ENCODE measurements at regions not wholly inside any gene's neighbourhood (a gene's known extent, or its start where the extent isn't known, plus 50 kb on each side); places are given as distances from the start of the nearest gene placed in this dataset.

DNA sequence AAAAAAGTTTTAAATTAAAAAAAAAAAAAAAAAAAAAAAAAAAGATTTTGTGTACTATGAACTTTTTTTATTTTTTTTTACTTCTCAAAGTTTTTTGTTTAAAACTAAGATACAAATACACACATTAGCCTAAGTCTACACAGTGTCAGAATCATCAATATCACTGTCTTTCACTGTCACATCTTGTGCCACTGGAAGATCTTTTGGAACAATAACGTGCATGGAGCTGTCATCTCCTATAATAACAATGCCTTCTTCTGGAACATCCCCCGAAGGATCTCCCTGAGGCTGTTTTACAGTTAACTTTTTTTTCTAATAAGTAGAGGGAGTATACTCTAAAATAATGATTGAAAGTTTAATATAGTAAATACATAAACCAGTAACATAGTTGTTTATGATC is 295.7 kb downstream of the KCNJ2 start:
- H2BK12ac ChIP-seq (ENCODE audit: low read length): no peak overlapping the region
- no peaks in the 10 kb centered on the region for H3K9me3 ChIP-seq (ENCODE audit: insufficient read depth, low read depth, low read length)
- DNase-seq: no peak
- H2BK5ac ChIP-seq (ENCODE audit: low read depth, low read length, poor library complexity): no peak overlapping the region
- H3K79me2 ChIP-seq (ENCODE audit: control insufficient read depth, insufficient read depth, low read length, poor library complexity): no peaks in the 10 kb centered on the region
- no peak overlapping the region for H3K14ac ChIP-seq (ENCODE audit: low read length)
- no peak overlapping the region for H4K8ac ChIP-seq (ENCODE audit: low read depth, low read length)
- no peak overlapping the region for H3K9ac ChIP-seq (ENCODE audit: low read length)
- no peaks in the 10 kb centered on the region for H3K79me1 ChIP-seq (ENCODE audit: low read length)
- H2AK5ac ChIP-seq (ENCODE audit: low read length): no peak overlapping the region
- H3K4me1 ChIP-seq (ENCODE audit: control insufficient read depth in 1 of 2, insufficient read depth in 2 of 2, low read length in 2 of 2): no peaks in the 10 kb centered on the region
- no peak overlapping the region for H4K91ac ChIP-seq (ENCODE audit: low read depth, low read length)
- H3K36me3 ChIP-seq (ENCODE audit: control insufficient read depth in 1 of 2, insufficient read depth in 2 of 2, low read length in 2 of 2): no peaks in the 10 kb centered on the region
- no peaks in the 10 kb centered on the region for H3K27me3 ChIP-seq (ENCODE audit: insufficient read depth, low read length)
- no peak overlapping the region for H3K27ac ChIP-seq (ENCODE audit: low read depth, low read length)
- H2AFZ ChIP-seq (ENCODE audit: insufficient read depth, low read length, poor library complexity): no peak overlapping the region
- no peak overlapping the region for H4K12ac ChIP-seq (ENCODE audit: low read depth, low read length)
- WGBS (ENCODE audit: extremely low coverage, insufficient coverage, insufficient read length): no CpG with 5 or more reads among the region's 2 CpGs
- H3K4me3 ChIP-seq (ENCODE audit: low read depth, low read length): no peak overlapping the region
- no peak overlapping the region for H3K18ac ChIP-seq (ENCODE audit: low read length)
- H3K4ac ChIP-seq (ENCODE audit: low read depth, low read length): no peak overlapping the region
- H3K23ac ChIP-seq (ENCODE audit: low read length): no peak overlapping the region
- no peak overlapping the region for H3K4me2 ChIP-seq (ENCODE audit: low read length)
- H2BK120ac ChIP-seq (ENCODE audit: insufficient read depth, low read length, poor library complexity): no peak overlapping the region

DNA sequence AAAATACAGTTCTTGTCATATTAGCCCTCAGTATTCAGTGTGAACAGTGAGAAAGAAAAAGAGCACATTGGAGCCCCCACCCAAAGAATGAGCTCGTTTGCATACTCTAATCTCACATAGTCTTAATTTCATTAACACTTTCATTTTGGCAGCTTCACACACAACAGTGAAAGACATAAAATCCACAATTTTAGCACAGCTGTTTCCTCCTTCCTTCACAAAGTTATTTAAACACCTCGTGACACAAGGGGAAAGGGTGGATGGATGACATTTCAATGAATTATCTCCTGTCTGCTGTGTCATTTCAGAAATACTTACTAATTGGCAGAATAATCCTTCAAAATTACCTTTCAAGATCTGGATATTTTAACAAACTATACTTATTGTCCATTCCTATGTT is 299.3 kb downstream of the KCNJ2 start:
- WGBS (ENCODE audit: extremely low coverage, insufficient coverage, insufficient read length): no CpG with 5 or more reads among the region's 2 CpGs
- Histone ChIP-seq H3K79me1 (ENCODE audit: low read length) (no peaks in the 10 kb centered on the region), H2AK5ac (ENCODE audit: low read length) (no peak overlapping the region), H3K9me3 (ENCODE audit: insufficient read depth, low read depth, low read length) (no peaks in the 10 kb centered on the region), H3K27ac (ENCODE audit: low read depth, low read length) (no peak overlapping the region), H2BK5ac (ENCODE audit: low read depth, low read length, poor library complexity) (no peak overlapping the region), H3K36me3 (ENCODE audit: control insufficient read depth in 1 of 2, insufficient read depth in 2 of 2, low read length in 2 of 2) (no peaks in the 10 kb centered on the region), H3K4ac (ENCODE audit: low read depth, low read length) (no peak overlapping the region), H3K14ac (ENCODE audit: low read length) (no peak overlapping the region), H3K4me1 (ENCODE audit: control insufficient read depth in 1 of 2, insufficient read depth in 2 of 2, low read length in 2 of 2) (no peaks in the 10 kb centered on the region), H2BK120ac (ENCODE audit: insufficient read depth, low read length, poor library complexity) (no peak overlapping the region), H4K8ac (ENCODE audit: low read depth, low read length) (no peak overlapping the region), H4K12ac (ENCODE audit: low read depth, low read length) (no peak overlapping the region), H3K18ac (ENCODE audit: low read length) (no peak overlapping the region), H4K91ac (ENCODE audit: low read depth, low read length) (no peak overlapping the region), H2AFZ (ENCODE audit: insufficient read depth, low read length, poor library complexity) (no peak overlapping the region), H3K23ac (ENCODE audit: low read length) (no peak overlapping the region), H3K4me3 (ENCODE audit: low read depth, low read length) (no peak overlapping the region), H3K27me3 (ENCODE audit: insufficient read depth, low read length) (no peaks in the 10 kb centered on the region), H2BK12ac (ENCODE audit: low read length) (no peak overlapping the region), H3K4me2 (ENCODE audit: low read length) (no peak overlapping the region), H3K9ac (ENCODE audit: low read length) (no peak overlapping the region), H3K79me2 (ENCODE audit: control insufficient read depth, insufficient read depth, low read length, poor library complexity) (no peaks in the 10 kb centered on the region)
- no peak for DNase-seq

DNA sequence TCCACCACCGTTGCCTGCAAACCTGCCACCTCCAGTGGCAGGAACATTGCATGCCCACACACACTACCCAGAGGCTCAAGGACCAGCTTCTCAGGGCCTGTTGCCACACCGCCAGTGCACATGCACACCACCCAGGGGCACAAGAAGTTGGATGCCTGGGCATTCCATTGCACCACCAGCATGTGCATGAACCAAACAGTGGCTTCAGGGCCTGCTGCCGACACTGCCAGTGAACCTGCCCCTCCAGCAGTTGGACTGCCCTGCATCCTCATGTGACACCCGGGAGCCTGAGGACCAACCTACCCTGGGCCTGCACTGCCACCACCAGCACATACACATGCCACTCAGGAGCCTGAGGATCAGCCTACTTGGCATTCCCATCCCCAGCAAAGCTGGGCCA is 303.7 kb downstream of the KCNJ2 start:
- H3K36me3 ChIP-seq (ENCODE audit: control insufficient read depth in 1 of 2, insufficient read depth in 2 of 2, low read length in 2 of 2): no peaks in the 10 kb centered on the region
- H3K79me2 ChIP-seq (ENCODE audit: control insufficient read depth, insufficient read depth, low read length, poor library complexity): no peaks in the 10 kb centered on the region
- H2BK12ac ChIP-seq (ENCODE audit: low read length): no peak overlapping the region
- H4K12ac ChIP-seq (ENCODE audit: low read depth, low read length): no peak overlapping the region
- H3K4me3 ChIP-seq (ENCODE audit: low read depth, low read length): peak overlapping the region; percentile 16
- no peak overlapping the region for H3K23ac ChIP-seq (ENCODE audit: low read length)
- H3K4me1 ChIP-seq (ENCODE audit: control insufficient read depth in 1 of 2, insufficient read depth in 2 of 2, low read length in 2 of 2): no peaks in the 10 kb centered on the region
- no peak overlapping the region for H2AK5ac ChIP-seq (ENCODE audit: low read length)
- no peaks in the 10 kb centered on the region for H3K9me3 ChIP-seq (ENCODE audit: insufficient read depth, low read depth, low read length)
- no peak for DNase-seq
- no peak overlapping the region for H2BK5ac ChIP-seq (ENCODE audit: low read depth, low read length, poor library complexity)
- no peak overlapping the region for H3K9ac ChIP-seq (ENCODE audit: low read length)
- no peak overlapping the region for H3K14ac ChIP-seq (ENCODE audit: low read length)
- no peak overlapping the region for H2BK120ac ChIP-seq (ENCODE audit: insufficient read depth, low read length, poor library complexity)
- H3K27me3 ChIP-seq (ENCODE audit: insufficient read depth, low read length): no peaks in the 10 kb centered on the region
- no peak overlapping the region for H2AFZ ChIP-seq (ENCODE audit: insufficient read depth, low read length, poor library complexity)
- no peak overlapping the region for H3K4me2 ChIP-seq (ENCODE audit: low read length)
- no CpG with 5 or more reads among the region's 4 CpGs for WGBS (ENCODE audit: extremely low coverage, insufficient coverage, insufficient read length)
- no peak overlapping the region for H3K18ac ChIP-seq (ENCODE audit: low read length)
- no peak overlapping the region for H3K4ac ChIP-seq (ENCODE audit: low read depth, low read length)
- no peaks in the 10 kb centered on the region for H3K79me1 ChIP-seq (ENCODE audit: low read length)
- no peak overlapping the region for H4K8ac ChIP-seq (ENCODE audit: low read depth, low read length)
- H3K27ac ChIP-seq (ENCODE audit: low read depth, low read length): no peak overlapping the region
- H4K91ac ChIP-seq (ENCODE audit: low read depth, low read length): no peak overlapping the region

DNA sequence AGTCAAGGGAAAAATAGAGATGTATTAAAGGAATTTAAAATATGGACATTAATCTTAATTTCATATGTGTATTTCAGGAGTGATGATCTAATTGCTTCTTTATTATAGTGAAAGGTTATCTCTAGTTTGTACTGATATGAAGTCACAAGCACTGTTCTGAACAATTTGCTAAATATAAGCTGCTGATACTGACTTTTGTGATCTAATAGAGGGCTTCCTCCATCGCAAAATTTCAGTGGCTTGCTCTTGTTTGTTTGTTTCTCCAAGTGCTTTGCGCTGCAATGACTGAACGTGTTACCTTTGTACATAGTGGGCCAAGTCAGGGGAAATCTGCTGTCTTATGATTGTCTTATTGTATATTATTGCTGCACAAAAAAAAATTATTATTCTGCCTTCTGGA is 307.0 kb downstream of the KCNJ2 start:
- Histone ChIP-seq H2BK5ac (ENCODE audit: low read depth, low read length, poor library complexity) (no peak overlapping the region), H4K8ac (ENCODE audit: low read depth, low read length) (no peak overlapping the region), H2AK5ac (ENCODE audit: low read length) (no peak overlapping the region), H3K14ac (ENCODE audit: low read length) (no peak overlapping the region), H3K4me1 (ENCODE audit: control insufficient read depth in 1 of 2, insufficient read depth in 2 of 2, low read length in 2 of 2) (no peaks in the 10 kb centered on the region), H2BK120ac (ENCODE audit: insufficient read depth, low read length, poor library complexity) (no peak overlapping the region), H3K79me2 (ENCODE audit: control insufficient read depth, insufficient read depth, low read length, poor library complexity) (no peaks in the 10 kb centered on the region), H2AFZ (ENCODE audit: insufficient read depth, low read length, poor library complexity) (no peak overlapping the region), H3K27ac (ENCODE audit: low read depth, low read length) (no peak overlapping the region), H3K9ac (ENCODE audit: low read length) (no peak overlapping the region), H3K27me3 (ENCODE audit: insufficient read depth, low read length) (no peaks in the 10 kb centered on the region), H3K18ac (ENCODE audit: low read length) (no peak overlapping the region), H3K4me3 (ENCODE audit: low read depth, low read length) (no peak overlapping the region), H3K79me1 (ENCODE audit: low read length) (no peaks in the 10 kb centered on the region), H3K23ac (ENCODE audit: low read length) (no peak overlapping the region), H3K36me3 (ENCODE audit: control insufficient read depth in 1 of 2, insufficient read depth in 2 of 2, low read length in 2 of 2) (no peaks in the 10 kb centered on the region), H3K4me2 (ENCODE audit: low read length) (no peak overlapping the region), H4K12ac (ENCODE audit: low read depth, low read length) (no peak overlapping the region), H4K91ac (ENCODE audit: low read depth, low read length) (no peak overlapping the region), H3K4ac (ENCODE audit: low read depth, low read length) (no peak overlapping the region), H3K9me3 (ENCODE audit: insufficient read depth, low read depth, low read length) (no peaks in the 10 kb centered on the region), H2BK12ac (ENCODE audit: low read length) (no peak overlapping the region)
- WGBS (ENCODE audit: extremely low coverage, insufficient coverage, insufficient read length): no CpG with 5 or more reads among the region's 3 CpGs
- no peak for DNase-seq
